Thyroid gland (tissue), 4 donors: ENCODE measurements at regions not wholly inside any gene's neighbourhood (a gene's known extent, or its start where the extent isn't known, plus 50 kb on each side); places are given as distances from the start of the nearest gene placed in this dataset.

ENCODE experiments used
- CTCF ChIP-seq, 6 experiments: fragments of 200-600 bp in 3 of 6; fragments of 450-650 bp in 3 of 6; sonication (generic) in 3 of 6; IDR thresholded peaks; one replicate each; pipeline ENCODE4 v1.5.1; 2016 to 2019; ENCODE audit warnings: antibody characterized with exemption in 6 of 6, mild to moderate bottlenecking in 2 of 6, inconsistent platforms in 1 of 6, moderate library complexity in 1 of 6
- POLR2A ChIP-seq, 2 donors: fragments of 450-650 bp; IDR thresholded peaks; one replicate each; pipeline ENCODE4 v1.6.1; 2017; ENCODE audit warnings: antibody characterized with exemption in 2 of 2, mild to moderate bottlenecking in 2 of 2, moderate library complexity in 1 of 2

- TF ChIP-seq CTCF (IDR thresholded peaks at IDR 0.05), result no peak
- TF ChIP-seq POLR2A (IDR thresholded peaks at IDR 0.05), result no peak
These were observed 105.8 kb downstream of the SIK1 start for GRCh38 chr21:43321111-43321510.
